Lower lobe of right lung (tissue), 2 donors: ENCODE measurements at regions not wholly inside any gene's neighbourhood (a gene's known extent, or its start where the extent isn't known, plus 50 kb on each side); places are given as distances from the start of the nearest gene placed in this dataset.

ENCODE experiments used
- ATAC-seq, 2 donors: fragments of 200-7000 bp; cut with Tn5 transposase; one replicate each; pipeline ENCODE4 v1.9.1; 2020 to 2022; ENCODE audit warnings: mild to moderate bottlenecking in 2 of 2, moderate library complexity in 2 of 2
- DNase-seq: peaks from one replicate; pipeline ENCODE4 v3.0.0-alpha.2; 2020
- H3K27ac ChIP-seq: fragments of 200-600 bp; one replicate; pipeline ENCODE4 v1.8.0; 2022
- H3K27me3 ChIP-seq: fragments of 200-600 bp; one replicate; pipeline ENCODE4 v1.8.0; 2022; ENCODE audit warnings: low read depth
- H3K36me3 ChIP-seq: fragments of 200-600 bp; one replicate; pipeline ENCODE4 v1.8.0; 2022; ENCODE audit warnings: mild to moderate bottlenecking
- H3K4me1 ChIP-seq: fragments of 200-600 bp; one replicate; pipeline ENCODE4 v1.8.0; 2022
- H3K4me3 ChIP-seq: fragments of 200-600 bp; one replicate; pipeline ENCODE4 v1.8.0; 2022; ENCODE audit warnings: mild to moderate bottlenecking
- H3K9me3 ChIP-seq: fragments of 200-600 bp; one replicate; pipeline ENCODE4 v1.8.0; 2022
- intact Hi-C: fragments of 100-400 bp; cut with DNase I; formaldehyde crosslinking; loops from one replicate; pipeline ENCODE4 v1.11.0; 2022
- TF ChIP-seq, protein P1 (sequence below): fragments of 200-600 bp; IDR thresholded peaks from one replicate; pipeline ENCODE4 v1.8.0; 2022; ENCODE audit warnings: antibody characterized with exemption, mild to moderate bottlenecking
- donor health status: DM: no; HTN: yes; CAD: no; lungs with severe emphysema.

DNA sequence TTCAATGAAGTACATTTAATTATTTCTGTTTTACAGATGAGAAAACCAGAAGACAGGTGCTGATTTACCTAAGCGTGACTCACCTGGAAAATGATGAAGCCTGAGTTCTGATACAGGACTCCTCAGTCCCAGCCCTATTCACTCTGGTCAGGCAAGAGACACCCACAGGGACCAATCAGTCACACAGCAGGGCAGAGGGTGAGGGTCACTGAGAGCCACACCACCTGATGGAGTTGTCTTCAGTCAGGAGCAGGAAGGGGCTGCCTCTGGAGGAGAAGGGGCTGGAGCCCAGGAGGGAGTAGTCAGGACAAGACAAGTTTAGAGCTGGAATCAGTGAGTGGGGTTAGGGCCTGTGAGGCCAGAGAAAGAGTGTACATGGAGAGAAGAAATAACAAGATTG is 251.2 kb upstream of the MOCS1 start:
- TF ChIP-seq, protein P1, sequence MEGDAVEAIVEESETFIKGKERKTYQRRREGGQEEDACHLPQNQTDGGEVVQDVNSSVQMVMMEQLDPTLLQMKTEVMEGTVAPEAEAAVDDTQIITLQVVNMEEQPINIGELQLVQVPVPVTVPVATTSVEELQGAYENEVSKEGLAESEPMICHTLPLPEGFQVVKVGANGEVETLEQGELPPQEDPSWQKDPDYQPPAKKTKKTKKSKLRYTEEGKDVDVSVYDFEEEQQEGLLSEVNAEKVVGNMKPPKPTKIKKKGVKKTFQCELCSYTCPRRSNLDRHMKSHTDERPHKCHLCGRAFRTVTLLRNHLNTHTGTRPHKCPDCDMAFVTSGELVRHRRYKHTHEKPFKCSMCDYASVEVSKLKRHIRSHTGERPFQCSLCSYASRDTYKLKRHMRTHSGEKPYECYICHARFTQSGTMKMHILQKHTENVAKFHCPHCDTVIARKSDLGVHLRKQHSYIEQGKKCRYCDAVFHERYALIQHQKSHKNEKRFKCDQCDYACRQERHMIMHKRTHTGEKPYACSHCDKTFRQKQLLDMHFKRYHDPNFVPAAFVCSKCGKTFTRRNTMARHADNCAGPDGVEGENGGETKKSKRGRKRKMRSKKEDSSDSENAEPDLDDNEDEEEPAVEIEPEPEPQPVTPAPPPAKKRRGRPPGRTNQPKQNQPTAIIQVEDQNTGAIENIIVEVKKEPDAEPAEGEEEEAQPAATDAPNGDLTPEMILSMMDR: no peak
- Histone ChIP-seq H3K27ac (no peak overlapping the region), H3K4me1 (no peaks in the 10 kb centered on the region), H3K4me3 (no peak overlapping the region), H3K36me3 (no peaks in the 10 kb centered on the region), H3K9me3 (peaks cover 19% of the 10 kb centered on the region), H3K27me3 (no peaks in the 10 kb centered on the region)
- intact Hi-C loops: no loop called here
- ATAC-seq: no peak
- DNase-seq: no peak

DNA sequence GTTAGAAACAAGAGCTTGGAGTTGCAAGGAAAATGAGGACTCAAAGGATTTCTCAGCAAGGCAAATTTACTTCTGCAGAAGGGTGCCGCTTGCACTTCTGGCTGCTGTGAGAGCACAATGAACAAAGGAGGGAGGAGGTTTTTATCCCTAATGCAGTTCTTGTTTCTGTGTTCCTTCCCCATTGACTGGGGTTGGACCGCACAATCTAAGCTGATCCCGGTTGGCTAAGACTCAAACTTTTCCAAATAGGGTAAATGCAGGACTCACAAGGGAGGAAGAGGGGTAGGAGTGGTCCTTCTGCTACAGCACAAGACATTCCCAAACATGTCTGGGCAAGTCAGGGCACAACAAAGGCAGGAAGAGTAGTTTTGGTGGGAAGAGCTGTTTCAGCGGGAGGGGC is 249.6 kb upstream of the MOCS1 start:
- Histone ChIP-seq H3K27me3 (no peaks in the 10 kb centered on the region), H3K4me1 (no peaks in the 10 kb centered on the region), H3K4me3 (no peak overlapping the region), H3K9me3 (peaks cover 19% of the 10 kb centered on the region), H3K36me3 (no peaks in the 10 kb centered on the region), H3K27ac (no peak overlapping the region)
- ATAC-seq (no peak), DNase-seq (no peak)
- TF ChIP-seq, protein P1: no peak
- intact Hi-C loops: no loop called here

DNA sequence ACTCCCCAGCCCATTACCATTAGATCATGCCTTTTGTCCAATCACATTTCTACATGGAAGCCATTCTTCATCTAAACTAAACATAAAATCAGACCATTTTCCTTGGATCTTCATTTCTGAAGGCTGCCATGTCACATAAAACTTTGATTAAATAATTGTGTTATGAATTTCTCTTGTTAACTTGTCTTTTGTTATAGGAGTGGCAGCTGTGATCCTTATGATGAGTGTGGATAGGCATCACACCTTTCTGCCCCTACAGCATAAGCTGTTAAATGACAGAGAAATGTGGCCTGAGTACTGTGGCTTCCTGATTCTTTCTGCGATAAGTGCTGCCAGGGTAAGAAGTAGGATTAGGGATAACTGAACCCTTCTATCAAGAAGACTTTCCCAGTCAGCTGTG is 247.1 kb upstream of the MOCS1 start:
- Histone ChIP-seq H3K9me3 (peaks cover 19% of the 10 kb centered on the region), H3K4me1 (no peaks in the 10 kb centered on the region), H3K27ac (no peak overlapping the region), H3K36me3 (no peaks in the 10 kb centered on the region), H3K4me3 (no peak overlapping the region), H3K27me3 (no peaks in the 10 kb centered on the region)
- no peak for ATAC-seq
- no peak for DNase-seq
- intact Hi-C loops: no loop called here
- TF ChIP-seq, protein P1: no peak

DNA sequence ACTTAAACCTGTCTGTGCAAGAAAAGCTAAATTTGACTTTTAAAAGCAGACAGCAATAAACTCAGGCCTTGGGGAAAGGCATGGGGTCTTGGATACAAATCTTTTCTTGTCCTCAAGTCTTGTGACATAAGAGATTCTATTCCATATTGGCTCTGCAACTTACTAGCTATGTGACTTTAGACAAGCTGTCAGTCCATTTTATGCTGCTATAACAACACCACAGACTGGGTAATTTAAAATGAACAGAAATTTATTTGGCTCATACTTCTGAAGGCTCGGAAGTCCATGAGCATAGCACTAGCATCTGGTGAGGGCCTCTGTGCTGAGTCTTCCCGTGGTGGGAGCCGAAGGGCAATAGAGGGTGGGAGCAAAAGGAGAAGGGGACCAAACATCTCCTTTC is 246.0 kb upstream of the MOCS1 start:
- H3K4me1 ChIP-seq: no peaks in the 10 kb centered on the region
- TF ChIP-seq, protein P1: no peak
- ATAC-seq: no peak
- no peaks in the 10 kb centered on the region for H3K36me3 ChIP-seq
- H3K27me3 ChIP-seq: no peaks in the 10 kb centered on the region
- DNase-seq: no peak
- intact Hi-C loops: no loop called here
- H3K9me3 ChIP-seq: peaks cover 19% of the 10 kb centered on the region
- no peak overlapping the region for H3K4me3 ChIP-seq
- H3K27ac ChIP-seq: no peak overlapping the region

DNA sequence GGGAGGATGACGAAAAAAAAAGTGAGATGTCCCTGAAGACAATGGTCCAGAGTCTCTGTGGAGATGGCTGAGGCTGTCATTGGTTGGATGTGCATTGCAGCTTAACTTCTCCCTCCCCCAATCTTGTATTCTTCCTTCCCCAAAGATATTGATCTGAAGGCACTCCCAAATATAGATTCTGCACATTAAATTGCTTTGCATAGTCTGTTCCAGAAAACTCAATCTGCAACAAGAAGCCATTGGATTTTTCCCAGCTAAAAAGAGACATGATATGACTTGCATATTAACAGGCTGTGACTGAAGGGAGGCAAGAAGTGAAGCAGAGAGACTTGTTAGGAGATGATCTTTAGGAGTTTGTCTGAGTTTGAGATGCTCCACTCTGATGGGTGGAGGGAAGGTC is 245.2 kb upstream of the MOCS1 start:
- intact Hi-C loops: no loop called here
- DNase-seq (no peak), ATAC-seq (no peak)
- H3K27ac ChIP-seq: no peak overlapping the region
- peaks cover 16% of the 10 kb centered on the region for H3K9me3 ChIP-seq
- TF ChIP-seq, protein P1: no peak
- no peaks in the 10 kb centered on the region for H3K4me1 ChIP-seq
- H3K36me3 ChIP-seq: no peaks in the 10 kb centered on the region
- H3K27me3 ChIP-seq: no peaks in the 10 kb centered on the region
- no peak overlapping the region for H3K4me3 ChIP-seq

DNA sequence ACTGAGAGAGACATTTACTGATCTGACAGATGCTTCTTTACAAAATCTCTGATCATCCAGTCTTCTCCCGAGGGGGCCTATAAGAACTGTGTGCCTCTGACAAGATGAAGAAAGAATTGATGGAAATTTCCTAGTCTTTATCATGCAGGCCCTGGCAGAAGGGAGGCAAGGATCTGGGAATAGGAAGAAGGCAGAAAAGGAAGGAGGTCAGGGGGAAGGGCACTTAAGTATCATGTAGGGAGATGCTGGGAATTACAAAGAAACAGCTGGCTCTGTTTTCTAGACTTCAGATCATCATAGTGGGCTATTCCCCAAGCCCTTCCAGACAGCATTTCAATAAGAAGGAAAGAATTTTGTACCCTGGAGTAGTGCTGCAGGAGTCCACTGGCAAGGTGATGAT is 243.3 kb upstream of the MOCS1 start:
- Histone ChIP-seq H3K36me3 (no peaks in the 10 kb centered on the region), H3K4me3 (no peak overlapping the region), H3K4me1 (no peaks in the 10 kb centered on the region), H3K27ac (no peak overlapping the region), H3K27me3 (no peaks in the 10 kb centered on the region), H3K9me3 (peaks cover 4% of the 10 kb centered on the region)
- TF ChIP-seq, protein P1: no peak
- intact Hi-C loops: no loop called here
- ATAC-seq (no peak), DNase-seq (no peak)
